CD4-positive, alpha-beta memory T cell (primary cell): ENCODE measurements at regions not wholly inside any gene's neighbourhood (a gene's known extent, or its start where the extent isn't known, plus 50 kb on each side); places are given as distances from the start of the nearest gene placed in this dataset.
A peak's percentile ranks its signal among the peaks of the same experiment; 100 is the strongest.

Experiments used
- CTCF ChIA-PET: fragments of 350-600 bp; sonication (Branson Sonifier 250); formaldehyde crosslinking; loops from one replicate; lab custom pipeline; 2021; ENCODE audit warnings: inconsistent platforms; ENCODE audit not compliant: partially characterized antibody; lab: Charles Lee
- POLR2A ChIA-PET: fragments of 350-600 bp; sonication (Branson Sonifier 250); formaldehyde crosslinking; loops from one replicate; lab custom pipeline; 2021; ENCODE audit not compliant: partially characterized antibody; lab: Charles Lee
- DNase-seq, 5 donors: peaks; one replicate each; pipeline versions ENCODE4 v3.0.0 to v3.0.0-alpha.2; 2020 to 2022; ENCODE audit warnings: mixed read lengths in 1 of 5
- H3K27ac ChIP-seq: one replicate; pipeline ENCODE4 v1.7.0; 2013; ENCODE audit warnings: low read depth, low read length
- H3K27me3 ChIP-seq: 2 replicates; pipeline ENCODE4 v1.7.0; 2013; ENCODE audit warnings: mild to moderate bottlenecking, low read length, moderate library complexity; ENCODE audit not compliant: insufficient read depth
- H3K36me3 ChIP-seq: 2 replicates; pipeline ENCODE4 v1.7.0; 2013; ENCODE audit warnings: mild to moderate bottlenecking, low read length, moderate library complexity; ENCODE audit not compliant: insufficient read depth
- H3K4me1 ChIP-seq: 2 replicates; pipeline ENCODE4 v1.7.0; 2013; ENCODE audit warnings: mild to moderate bottlenecking, low read length, moderate library complexity; ENCODE audit not compliant: insufficient read depth
- H3K4me3 ChIP-seq, 2 donors: one replicate each; pipeline ENCODE4 v1.7.0; 2013; ENCODE audit warnings: low read length in 2 of 2, mild to moderate bottlenecking in 1 of 2
- H3K9me3 ChIP-seq, 2 donors: one replicate each; pipeline ENCODE4 v1.7.0; 2013; ENCODE audit warnings: low read length in 2 of 2, control low read depth in 1 of 2; ENCODE audit not compliant: control insufficient read depth in 1 of 2
- H3K27ac Mint-ChIP-seq, 7 donors: one replicate each; pipeline ENCODE4 v1.8.0; 2020 to 2021; ENCODE audit warnings: mixed read lengths in 7 of 7, mild to moderate bottlenecking in 6 of 7, inconsistent platforms in 3 of 7, moderate library complexity in 3 of 7
- H3K27me3 Mint-ChIP-seq, 2 donors: one replicate each; pipeline ENCODE4 v1.8.0; 2020 to 2021; ENCODE audit warnings: mixed read lengths in 2 of 2
- H3K36me3 Mint-ChIP-seq, 2 donors: one replicate each; pipeline ENCODE4 v1.8.0; 2020 to 2021; ENCODE audit warnings: mixed read lengths in 2 of 2, inconsistent platforms in 1 of 2, mild to moderate bottlenecking in 1 of 2
- H3K4me1 Mint-ChIP-seq, 4 donors: one replicate each; pipeline ENCODE4 v1.8.0; 2020 to 2021; ENCODE audit warnings: mixed read lengths in 4 of 4, mild to moderate bottlenecking in 1 of 4
- H3K4me3 Mint-ChIP-seq, 8 donors: one replicate each; pipeline ENCODE4 v1.8.0; 2020 to 2021; ENCODE audit warnings: mixed read lengths in 8 of 8, mild to moderate bottlenecking in 7 of 8, moderate library complexity in 6 of 8, inconsistent platforms in 3 of 8
- H3K9me3 Mint-ChIP-seq, 8 donors: one replicate each; pipeline ENCODE4 v1.8.0; 2020 to 2021; ENCODE audit warnings: mixed read lengths in 8 of 8, mild to moderate bottlenecking in 5 of 8, inconsistent platforms in 3 of 8, moderate library complexity in 1 of 8
- intact Hi-C: fragments of 100-400 bp; cut with micrococcal nuclease; formaldehyde crosslinking; loops from one replicate; pipeline ENCODE4 v1.15.1; 2023

DNA sequence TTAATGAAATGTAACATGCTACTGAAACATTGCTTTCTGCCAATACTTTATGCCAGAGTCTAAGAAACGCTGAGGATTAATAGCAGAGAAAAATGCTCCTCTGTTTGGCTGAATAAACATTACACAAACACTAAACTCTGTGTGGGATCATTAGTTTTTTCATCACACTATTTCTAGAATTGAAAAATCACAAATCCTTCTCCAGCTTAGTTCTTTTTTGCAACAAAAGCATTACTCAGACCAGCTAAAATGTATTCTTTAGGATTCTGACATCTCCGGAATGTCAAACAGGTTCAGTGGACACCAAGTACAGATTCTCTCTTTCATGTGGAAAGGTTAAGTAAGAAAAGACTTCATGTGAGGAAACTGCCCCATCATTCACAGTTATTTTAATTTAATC lies 226.9 kb downstream of the SIM1 start:
- no peak for DNase-seq
- CTCF ChIA-PET, result no interaction called here
- Mint-ChIP-seq H3K27me3 (no peaks in the 10 kb centered on the region), H3K9me3 (peaks cover 0 to 2% (median 0%) of the 10 kb centered on the region in 8 donors), H3K27ac (no peak overlapping the region), H3K4me3 (no peak overlapping the region), H3K36me3 (no peaks in the 10 kb centered on the region), H3K4me1 (no peaks in the 10 kb centered on the region)
- Histone ChIP-seq H3K27ac (no peak overlapping the region), H3K9me3 (no peaks in the 10 kb centered on the region), H3K27me3 (no peaks in the 10 kb centered on the region), H3K4me1 (no peaks in the 10 kb centered on the region), H3K36me3 (no peaks in the 10 kb centered on the region), H3K4me3 (no peak overlapping the region)
- POLR2A ChIA-PET, result no interaction called here
- intact Hi-C loops, result no loop called here

DNA sequence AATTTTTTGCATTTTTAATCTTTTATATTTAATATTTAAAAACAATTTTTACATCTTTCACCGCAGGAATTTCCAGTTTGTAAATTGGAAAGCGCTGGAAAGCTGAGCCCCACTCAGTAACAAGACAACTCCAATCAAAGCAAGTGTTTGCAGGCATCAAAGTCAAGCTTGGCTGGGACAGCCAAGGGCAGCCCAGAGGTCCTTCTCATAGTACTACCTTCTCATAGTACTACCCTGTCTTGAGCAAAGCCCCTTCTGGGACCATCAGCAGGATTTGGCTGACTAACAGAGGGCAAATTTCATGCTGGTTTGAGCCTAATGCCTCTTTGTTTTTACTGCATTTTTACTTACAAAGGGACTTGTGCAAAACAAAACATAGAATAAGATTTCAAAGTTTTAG lies 228.3 kb downstream of the SIM1 start:
- CTCF ChIA-PET, result no interaction called here
- H3K9me3 ChIP-seq, result no peaks in the 10 kb centered on the region
- H3K4me3 ChIP-seq, result no peak overlapping the region
- peaks cover 0 to 2% (median 0%) of the 10 kb centered on the region in 8 donors for H3K9me3 Mint-ChIP-seq
- H3K4me1 ChIP-seq, result no peaks in the 10 kb centered on the region
- POLR2A ChIA-PET, result no interaction called here
- intact Hi-C loops, result no loop called here
- no peak overlapping the region for H3K4me3 Mint-ChIP-seq
- H3K27me3 ChIP-seq, result no peaks in the 10 kb centered on the region
- no peaks in the 10 kb centered on the region for H3K36me3 ChIP-seq
- no peaks in the 10 kb centered on the region for H3K4me1 Mint-ChIP-seq
- H3K27ac ChIP-seq, result no peak overlapping the region
- H3K36me3 Mint-ChIP-seq, result no peaks in the 10 kb centered on the region
- no peak for DNase-seq
- H3K27me3 Mint-ChIP-seq, result no peaks in the 10 kb centered on the region
- no peak overlapping the region for H3K27ac Mint-ChIP-seq

DNA sequence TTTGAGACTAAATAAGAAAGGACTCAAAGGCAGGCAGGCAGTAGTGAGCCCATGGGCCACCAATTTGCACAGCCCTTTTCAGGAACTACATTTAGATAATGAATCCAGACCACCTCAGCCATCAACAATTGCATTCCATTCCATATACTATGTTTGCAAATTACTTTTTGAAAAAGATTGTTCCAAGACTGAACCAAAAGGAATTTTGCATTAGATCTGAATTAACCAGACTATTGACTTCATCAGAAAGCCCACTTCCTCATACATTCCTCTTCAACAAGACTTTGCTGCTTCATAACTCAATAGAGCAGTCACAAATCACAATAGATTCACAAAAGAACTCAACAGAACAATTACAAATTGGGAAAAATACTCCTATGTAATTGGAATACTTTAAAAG lies 229.1 kb downstream of the SIM1 start:
- Mint-ChIP-seq H3K27ac (no peak overlapping the region), H3K27me3 (no peaks in the 10 kb centered on the region), H3K4me1 (no peaks in the 10 kb centered on the region), H3K4me3 (no peak overlapping the region), H3K36me3 (no peaks in the 10 kb centered on the region), H3K9me3 (peaks cover 0 to 2% (median 0%) of the 10 kb centered on the region in 8 donors)
- DNase-seq, result no peak
- CTCF ChIA-PET, result no interaction called here
- POLR2A ChIA-PET, result no interaction called here
- H3K4me3 ChIP-seq, result no peak overlapping the region
- no peaks in the 10 kb centered on the region for H3K4me1 ChIP-seq
- intact Hi-C loops, result no loop called here
- H3K27me3 ChIP-seq, result no peaks in the 10 kb centered on the region
- no peaks in the 10 kb centered on the region for H3K36me3 ChIP-seq
- no peaks in the 10 kb centered on the region for H3K9me3 ChIP-seq
- no peak overlapping the region for H3K27ac ChIP-seq

DNA sequence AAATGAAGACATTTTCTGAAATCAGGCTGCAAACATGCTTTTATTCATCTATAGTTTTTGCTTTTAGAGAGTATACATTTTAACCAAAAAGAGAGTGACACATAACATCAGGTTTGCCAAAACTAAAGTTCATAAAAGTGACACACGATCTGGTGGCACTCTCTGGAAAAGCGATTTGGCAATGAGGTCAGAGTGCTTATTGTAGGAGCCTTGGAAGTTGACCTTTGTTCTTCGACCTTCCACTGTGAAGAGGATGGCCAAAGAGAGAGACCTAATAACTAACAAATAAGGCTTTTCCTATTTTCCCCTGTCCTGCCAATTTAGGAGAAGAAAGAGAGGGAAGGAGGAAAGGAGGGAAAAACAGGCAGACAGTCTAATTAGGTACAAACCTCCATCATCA lies 230.1 kb downstream of the SIM1 start:
- no peaks in the 10 kb centered on the region for H3K36me3 Mint-ChIP-seq

DNA sequence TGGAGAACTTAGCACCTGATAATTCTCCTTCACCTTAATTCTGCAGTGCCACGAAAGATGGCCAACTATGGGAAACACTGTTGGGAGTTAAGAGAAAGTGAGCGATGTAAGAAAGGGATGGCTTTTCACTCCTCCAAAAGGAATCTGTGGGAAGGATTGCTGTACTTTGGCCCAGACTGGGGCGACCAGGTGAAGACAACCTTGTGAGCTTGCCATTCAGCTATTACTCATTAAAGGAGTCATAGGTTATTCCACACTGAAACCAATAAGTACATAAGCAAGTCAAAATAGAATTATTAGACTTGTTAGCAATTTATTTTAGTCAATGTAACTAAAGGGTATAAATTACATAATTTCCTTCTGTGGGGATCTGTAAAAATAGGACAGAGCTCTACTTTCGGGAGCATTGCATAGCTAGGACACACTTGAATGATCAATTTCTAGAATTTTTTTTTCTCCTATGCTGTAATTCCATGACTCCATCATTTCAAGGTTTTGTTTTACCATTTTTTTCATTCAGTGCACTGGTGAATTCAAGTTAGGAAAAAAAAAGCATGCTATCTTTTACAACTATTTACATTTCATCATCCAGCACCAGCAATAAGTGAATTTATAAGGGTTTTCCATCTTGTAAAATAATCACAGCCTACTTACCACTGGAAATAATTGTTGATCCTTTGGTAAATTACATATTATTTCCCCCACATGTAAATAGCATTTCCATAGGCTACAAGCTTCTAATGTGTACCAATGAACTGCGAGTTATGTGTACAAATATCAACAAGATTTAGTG lies 231.7 kb downstream of the SIM1 start:
- Histone ChIP-seq H3K36me3 (no peaks in the 10 kb centered on the region), H3K9me3 (no peaks in the 10 kb centered on the region), H3K27ac (no peak overlapping the region), H3K4me3 (no peak overlapping the region), H3K4me1 (peaks cover 9% of the 10 kb centered on the region), H3K27me3 (no peaks in the 10 kb centered on the region)
- DNase-seq, result no peak
- H3K27ac Mint-ChIP-seq, result no peak overlapping the region
- CTCF ChIA-PET, result no interaction called here
- H3K27me3 Mint-ChIP-seq, result peaks cover 2 to 7% of the 10 kb centered on the region in 2 donors
- intact Hi-C loops, result no loop called here
- POLR2A ChIA-PET, result no interaction called here
- H3K4me1 Mint-ChIP-seq, result peaks cover 8 to 12% (median 11%) of the 10 kb centered on the region in 4 donors
- H3K4me3 Mint-ChIP-seq, result no peak overlapping the region
- H3K9me3 Mint-ChIP-seq, result peaks cover 0 to 2% (median 0%) of the 10 kb centered on the region in 8 donors
- no peaks in the 10 kb centered on the region for H3K36me3 Mint-ChIP-seq

More for the DNA sequence above, 230.1 kb downstream of the SIM1 start:
- H3K4me3 Mint-ChIP-seq, result no peak overlapping the region
- no peaks in the 10 kb centered on the region for H3K36me3 ChIP-seq
- no peak overlapping the region for H3K4me3 ChIP-seq
- H3K27ac ChIP-seq, result no peak overlapping the region
- ChIA-PET POLR2A (no interaction called here), CTCF (no interaction called here)
- H3K4me1 ChIP-seq, result no peaks in the 10 kb centered on the region
- intact Hi-C loops, result no loop called here
- H3K9me3 ChIP-seq, result no peaks in the 10 kb centered on the region
- peaks cover 0 to 2% (median under 1%) of the 10 kb centered on the region in 4 donors for H3K4me1 Mint-ChIP-seq
- no peaks in the 10 kb centered on the region for H3K27me3 ChIP-seq
- no peak for DNase-seq
- H3K27ac Mint-ChIP-seq, result no peak overlapping the region
- peaks cover under 1 to 3% of the 10 kb centered on the region in 2 donors for H3K27me3 Mint-ChIP-seq
- peaks cover 0 to 2% (median 0%) of the 10 kb centered on the region in 8 donors for H3K9me3 Mint-ChIP-seq

DNA sequence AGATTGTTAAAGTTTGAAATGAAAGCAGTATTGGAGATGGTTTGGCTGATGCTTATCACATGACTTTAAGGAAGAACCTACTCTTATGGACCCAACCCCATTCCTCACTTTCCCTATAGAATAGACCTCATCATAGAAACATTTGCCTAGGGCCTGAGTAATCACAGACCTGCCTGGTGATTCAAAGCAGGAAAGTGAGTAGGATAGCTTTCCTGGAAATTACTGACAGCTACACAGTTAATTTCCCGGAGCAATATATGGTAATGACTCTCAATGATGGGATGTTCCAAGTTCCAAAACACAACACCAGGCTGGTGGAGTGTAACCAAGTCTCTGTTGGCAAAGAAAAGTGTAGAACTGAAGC lies 233.8 kb downstream of the SIM1 start:
- POLR2A ChIA-PET, result no interaction called here
- Histone ChIP-seq H3K36me3 (no peaks in the 10 kb centered on the region), H3K4me3 (no peak overlapping the region), H3K27me3 (no peaks in the 10 kb centered on the region), H3K9me3 (no peaks in the 10 kb centered on the region), H3K4me1 (peaks cover 9% of the 10 kb centered on the region), H3K27ac (no peak overlapping the region)
- no peak for DNase-seq
- Mint-ChIP-seq H3K4me1 (peaks cover 12 to 15% (median 13%) of the 10 kb centered on the region in 4 donors), H3K27me3 (peaks cover 2 to 7% of the 10 kb centered on the region in 2 donors), H3K4me3 (no peak overlapping the region), H3K36me3 (no peaks in the 10 kb centered on the region), H3K9me3 (peaks cover 0 to 2% (median 0%) of the 10 kb centered on the region in 8 donors), H3K27ac (no peak overlapping the region)
- intact Hi-C loops, result no loop called here
- CTCF ChIA-PET, result no interaction called here

DNA sequence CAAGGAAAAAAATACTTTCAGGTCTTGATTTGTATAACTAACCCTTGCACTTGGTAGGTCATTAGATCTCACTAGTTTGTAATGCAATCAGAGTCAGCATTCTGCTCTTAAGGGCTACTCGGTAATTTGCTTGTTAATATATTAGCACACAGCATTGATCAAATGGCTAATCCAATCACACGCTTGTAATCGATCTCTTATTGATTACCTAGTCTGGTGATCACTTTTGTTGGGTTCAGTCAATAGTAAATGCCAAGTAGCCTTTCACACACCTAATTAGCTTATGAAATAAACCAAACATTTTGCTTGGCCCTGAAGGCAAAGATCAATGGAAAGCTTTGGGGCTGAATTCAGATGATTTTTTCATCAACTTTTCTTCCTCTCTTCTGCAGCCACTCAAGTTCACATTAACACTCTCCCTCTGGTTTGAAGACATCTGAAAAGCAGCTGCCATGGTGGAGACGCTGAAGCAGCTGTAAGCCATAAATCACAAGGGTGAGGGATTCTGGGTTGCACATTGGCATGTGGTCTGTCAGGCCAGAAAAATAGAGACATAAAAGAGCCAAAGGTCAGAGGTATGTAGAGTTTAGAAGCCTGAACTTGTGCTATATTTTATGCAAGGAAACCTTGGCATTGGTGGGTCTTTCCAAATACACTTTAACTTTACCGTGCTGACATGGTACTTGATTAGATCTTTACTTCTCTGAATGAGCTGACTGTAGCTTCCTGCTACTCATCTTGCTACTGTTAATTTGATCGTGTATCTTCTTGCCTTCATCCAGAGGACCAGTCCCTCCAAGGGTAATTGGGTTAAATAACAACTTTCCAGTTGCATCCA lies 234.4 kb downstream of the SIM1 start:
- H3K4me1 Mint-ChIP-seq, result peaks cover 12 to 15% (median 13%) of the 10 kb centered on the region in 4 donors
- Histone ChIP-seq H3K27me3 (no peaks in the 10 kb centered on the region), H3K27ac (no peak overlapping the region), H3K4me3 (no peak overlapping the region), H3K4me1 (peaks cover 9% of the 10 kb centered on the region), H3K9me3 (no peaks in the 10 kb centered on the region), H3K36me3 (no peaks in the 10 kb centered on the region)
- POLR2A ChIA-PET, result no interaction called here
- no peaks in the 10 kb centered on the region for H3K36me3 Mint-ChIP-seq
- intact Hi-C loops, result no loop called here
- CTCF ChIA-PET, result interaction anchor here (1.0 kb wide), 1 partner anchor 43 kb away, joined by 3 read pairs; no protein-coding TSS in a partner anchor
- peak overlapping the region in 2 of 8 donors; percentile 35 to 71 for H3K4me3 Mint-ChIP-seq
- no peak overlapping the region for H3K27ac Mint-ChIP-seq
- DNase-seq, result no peak
- H3K9me3 Mint-ChIP-seq, result peaks cover 0 to 2% (median 0%) of the 10 kb centered on the region in 8 donors
- peaks cover 2 to 7% of the 10 kb centered on the region in 2 donors for H3K27me3 Mint-ChIP-seq
